Right atrium auricular region (tissue), 2 donors: ENCODE measurements at regions not wholly inside any gene's neighbourhood (a gene's known extent, or its start where the extent isn't known, plus 50 kb on each side); places are given as distances from the start of the nearest gene placed in this dataset.
"Not testable (repeated sequence)": the region's sequence is repeated elsewhere in the genome, so short reads cannot be mapped to it uniquely, and the experiment has no call there.

ENCODE experiments used
- DNase-seq: peaks from one replicate; pipeline ENCODE4 v3.0.0-alpha.2; 2019; ENCODE audit warnings: low spot score
- H3K27ac ChIP-seq, 2 donors: fragments of 200-600 bp; sonication (generic); 1 replicate in 1 of 2; 2 replicates in 1 of 2; pipeline ENCODE4 v1.5.1; 2016 to 2019
- H3K27me3 ChIP-seq, 2 donors: fragments of 200-600 bp; sonication (generic); one replicate each; pipeline versions ENCODE4 v1.5.1 to v1.6.0; 2017 to 2019
- H3K36me3 ChIP-seq: fragments of 200-600 bp; sonication (generic); one replicate; pipeline ENCODE4 v1.5.1; 2016
- H3K4me1 ChIP-seq, 2 donors: fragments of 200-600 bp; sonication (generic); one replicate each; pipeline versions ENCODE4 v1.5.1 to v1.6.0; 2017 to 2019
- H3K4me3 ChIP-seq, 2 donors: fragments of 200-600 bp; sonication (generic); 1 replicate in 1 of 2; 2 replicates in 1 of 2; pipeline ENCODE4 v1.5.1; 2017 to 2019; ENCODE audit warnings: mild to moderate bottlenecking in 1 of 2, moderate library complexity in 1 of 2
- H3K9me3 ChIP-seq, 2 donors: fragments of 200-600 bp; sonication (generic); one replicate each; pipeline ENCODE4 v1.5.1; 2019
- CTCF ChIP-seq, 2 donors: fragments of 200-600 bp; sonication (generic); IDR thresholded peaks; one replicate each; pipeline ENCODE4 v1.5.1; 2019; ENCODE audit warnings: antibody characterized with exemption in 2 of 2

GRCh38 chr3:11739706-11740105 is 96.0 kb upstream of the VGLL4 start:
- Histone ChIP-seq H3K4me1 (no peaks in the 10 kb centered on the region), H3K9me3 (no peaks in the 10 kb centered on the region), H3K4me3 (no peak overlapping the region), H3K36me3 (no peaks in the 10 kb centered on the region), H3K27ac (no peak overlapping the region), H3K27me3 (no peaks in the 10 kb centered on the region)
- no peak for TF ChIP-seq CTCF (IDR thresholded peaks at IDR 0.05)
- DNase-seq = no peak

- H3K4me3 ChIP-seq = no peak overlapping the region
- H3K27ac ChIP-seq = no peak overlapping the region
- no peaks in the 10 kb centered on the region for H3K27me3 ChIP-seq
- H3K4me1 ChIP-seq = no peaks in the 10 kb centered on the region
- TF ChIP-seq CTCF (IDR thresholded peaks at IDR 0.05) = no peak
- H3K9me3 ChIP-seq = no peaks in the 10 kb centered on the region
- no peaks in the 10 kb centered on the region for H3K36me3 ChIP-seq
- no peak for DNase-seq
Observed at GRCh38 chr3:11739123-11739522, 95.4 kb upstream of the VGLL4 start.

- Histone ChIP-seq H3K36me3 (no peaks in the 10 kb centered on the region), H3K27ac (no peak overlapping the region), H3K9me3 (no peaks in the 10 kb centered on the region), H3K4me1 (no peaks in the 10 kb centered on the region), H3K27me3 (no peaks in the 10 kb centered on the region), H3K4me3 (no peak overlapping the region)
- TF ChIP-seq CTCF (IDR thresholded peaks at IDR 0.05) = no peak
- DNase-seq = no peak
Observed at GRCh38 chr3:11737742-11738141, 94.0 kb upstream of the VGLL4 start.

- DNase-seq = no peak
Observed at GRCh38 chr3:11736136-11736833, 92.6 kb upstream of the VGLL4 start.

GRCh38 chr3:11735638-11736037 is 91.9 kb upstream of the VGLL4 start:
- Histone ChIP-seq H3K27me3 (no peaks in the 10 kb centered on the region), H3K4me3 (no peak overlapping the region), H3K4me1 (no peaks in the 10 kb centered on the region), H3K9me3 (no peaks in the 10 kb centered on the region), H3K27ac (no peak overlapping the region), H3K36me3 (no peaks in the 10 kb centered on the region)
- no peak for TF ChIP-seq CTCF (IDR thresholded peaks at IDR 0.05)
- no peak for DNase-seq

More at GRCh38 chr3:11736136-11736833, 92.6 kb upstream of the VGLL4 start:
- H3K27ac ChIP-seq = no peak overlapping the region
- H3K27me3 ChIP-seq = no peaks in the 10 kb centered on the region
- no peaks in the 10 kb centered on the region for H3K4me1 ChIP-seq
- H3K9me3 ChIP-seq = no peaks in the 10 kb centered on the region
- no peaks in the 10 kb centered on the region for H3K36me3 ChIP-seq
- no peak for TF ChIP-seq CTCF (IDR thresholded peaks at IDR 0.05)
- H3K4me3 ChIP-seq = no peak overlapping the region

- not testable (repeated sequence) for H3K9me3 ChIP-seq, H3K36me3 ChIP-seq, H3K27ac ChIP-seq, DNase-seq, H3K27me3 ChIP-seq, H3K4me1 ChIP-seq, H3K4me3 ChIP-seq
Observed at GRCh38 chr3:11735111-11735510, 91.4 kb upstream of the VGLL4 start.
